ELR (cell line): ENCODE measurements at regions not wholly inside any gene's neighbourhood (a gene's known extent, or its start where the extent isn't known, plus 50 kb on each side); places are given as distances from the start of the nearest gene placed in this dataset.

Experiments used
- DNase-seq: peaks from one replicate; pipeline ENCODE4 v3.0.0-alpha.2; 2015; ENCODE audit warnings: low read depth

DNA sequence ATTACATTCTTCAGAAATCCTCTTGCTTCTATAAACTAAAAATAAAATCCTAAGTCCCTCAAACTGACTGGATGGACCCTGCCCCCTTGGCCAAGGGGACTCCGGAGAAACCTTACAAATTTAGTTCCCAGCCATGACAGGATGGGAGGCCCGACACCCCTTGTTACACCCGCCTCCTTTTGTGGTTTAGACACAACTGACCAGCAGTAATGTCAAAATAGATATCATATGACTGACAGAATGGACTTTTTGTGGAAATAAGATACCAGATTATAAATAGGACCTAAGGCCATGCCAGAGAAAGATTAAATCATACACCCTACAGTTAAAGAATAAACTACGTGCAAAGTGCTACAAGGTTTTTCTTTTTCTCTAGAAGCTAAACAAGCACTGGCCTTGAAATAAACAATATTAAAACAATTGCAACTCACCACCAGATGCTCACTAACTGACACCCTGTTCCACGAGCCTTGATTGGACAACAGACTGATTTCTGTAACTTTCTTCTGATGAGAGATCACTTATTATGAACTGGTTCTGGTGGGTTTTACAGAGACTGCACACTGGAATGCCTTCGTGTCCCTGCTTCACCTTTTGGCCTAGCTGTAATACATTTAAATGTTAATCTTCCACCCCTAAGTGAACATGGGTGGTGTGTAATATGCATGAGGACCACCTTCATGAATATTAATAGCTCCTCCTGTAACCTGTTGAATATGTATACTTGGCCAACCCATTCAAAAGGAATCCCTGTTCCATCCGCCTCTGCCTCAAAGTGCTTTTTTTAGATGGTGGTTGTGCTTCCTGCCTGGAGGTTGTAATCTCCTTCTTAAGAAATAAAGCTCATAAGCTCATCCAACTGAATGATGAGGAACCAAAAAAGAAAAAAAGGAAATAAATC, 99.6 kb downstream of the ODF2L start:
- DNase-seq, result no peak

DNA sequence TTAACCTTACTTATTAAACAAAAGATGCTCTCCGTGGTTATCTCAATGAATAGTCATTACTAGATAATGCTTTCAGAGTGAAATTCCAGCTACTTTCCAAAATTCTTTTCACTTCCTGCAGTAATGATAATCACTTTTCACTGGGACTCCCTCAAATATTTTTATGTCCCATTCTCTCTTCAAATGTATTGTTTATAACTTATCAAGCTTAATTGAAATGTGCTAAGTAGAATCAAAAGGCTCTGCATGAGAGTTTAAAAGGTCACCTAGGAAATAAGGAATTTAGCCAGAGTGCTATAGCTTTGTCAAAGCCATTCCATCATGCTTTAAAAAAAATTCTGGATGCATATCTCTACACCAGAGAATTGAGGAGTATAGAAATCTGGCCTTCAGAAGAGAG, 106.4 kb downstream of the ODF2L start:
- no peak for DNase-seq

DNA sequence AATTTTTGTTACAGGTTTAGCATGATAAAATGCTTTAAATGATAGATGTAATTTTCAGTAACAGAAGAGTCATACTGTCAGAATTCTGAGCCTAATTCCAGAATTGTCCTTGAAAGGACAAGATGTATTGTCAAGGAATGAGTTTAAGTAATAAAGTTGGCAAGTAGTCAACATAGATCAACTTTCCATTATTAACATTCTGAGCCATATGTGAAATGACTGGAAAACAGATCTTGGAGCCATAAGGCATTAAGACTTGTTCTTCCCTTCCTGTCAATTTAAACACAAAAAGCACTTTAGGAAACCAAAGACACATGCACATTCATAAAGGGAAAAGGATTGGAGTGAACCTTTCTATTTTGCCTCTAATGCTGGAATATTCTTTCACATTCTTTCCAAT, 107.0 kb downstream of the ODF2L start:
- DNase-seq, result no peak

DNA sequence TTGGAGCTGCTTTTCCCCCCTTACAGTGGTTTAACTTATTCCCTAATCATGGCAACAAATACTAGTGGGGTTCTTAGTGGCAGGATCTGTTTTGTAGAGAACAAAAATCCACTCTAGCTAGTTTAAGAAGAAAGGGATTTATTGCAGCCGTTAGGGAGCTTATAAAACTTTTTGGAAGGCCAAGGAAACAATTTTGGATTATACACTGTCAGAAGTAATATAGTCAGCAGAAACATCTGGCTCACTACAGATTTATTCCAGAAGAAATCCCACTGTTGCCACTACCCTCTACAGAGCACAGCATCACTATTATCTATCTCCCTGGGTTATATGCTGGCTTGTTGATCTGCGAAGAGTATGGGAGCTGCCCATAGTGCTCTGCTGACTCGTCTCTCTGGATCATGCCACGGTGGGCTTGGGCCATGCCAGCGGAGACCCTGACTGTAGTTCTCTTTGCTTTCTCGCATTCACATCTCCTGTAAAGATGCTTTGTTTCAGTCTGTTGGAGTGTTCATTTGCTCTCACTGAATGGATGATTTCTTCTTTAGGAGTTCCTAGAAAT, 107.5 kb downstream of the ODF2L start:
- DNase-seq, result no peak

DNA sequence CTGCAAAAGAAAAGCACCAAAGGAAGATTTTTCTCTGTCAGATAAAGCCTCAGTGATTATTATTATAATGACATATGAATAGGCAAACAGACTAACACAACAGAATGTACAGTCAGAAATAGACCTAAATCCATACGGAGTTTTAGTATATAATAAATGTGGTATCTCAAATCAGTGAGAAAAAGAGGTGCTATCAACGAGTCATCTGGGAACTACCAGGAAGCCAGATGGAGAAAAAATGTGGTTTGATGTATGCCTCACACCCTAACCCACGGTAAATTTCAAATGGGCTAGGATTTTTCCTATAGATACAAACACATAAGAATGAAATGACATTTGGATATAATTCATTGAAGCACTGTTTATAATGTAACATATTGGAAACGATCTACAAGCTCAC, 110.3 kb downstream of the ODF2L start:
- DNase-seq, result peak; percentile 15

DNA sequence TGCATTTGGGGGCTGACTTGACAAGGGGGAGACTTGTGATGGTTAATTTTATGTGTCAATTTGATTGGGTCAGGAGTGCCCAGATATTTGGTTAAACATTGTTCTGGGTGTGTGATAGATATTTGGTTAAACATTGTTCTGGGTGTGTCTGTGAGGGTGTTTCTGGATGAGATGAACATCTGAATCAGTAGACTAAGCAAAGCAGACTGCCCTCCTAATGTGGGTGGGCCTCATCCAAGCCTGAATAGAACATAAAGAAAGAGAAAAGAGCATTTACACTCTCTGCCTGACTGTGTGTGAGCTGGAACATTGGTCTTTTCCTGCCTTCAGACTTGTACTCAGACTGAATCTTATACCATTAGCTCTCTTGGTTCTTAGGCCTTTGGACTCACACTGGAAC, 113.5 kb downstream of the ODF2L start:
- no peak for DNase-seq

DNA sequence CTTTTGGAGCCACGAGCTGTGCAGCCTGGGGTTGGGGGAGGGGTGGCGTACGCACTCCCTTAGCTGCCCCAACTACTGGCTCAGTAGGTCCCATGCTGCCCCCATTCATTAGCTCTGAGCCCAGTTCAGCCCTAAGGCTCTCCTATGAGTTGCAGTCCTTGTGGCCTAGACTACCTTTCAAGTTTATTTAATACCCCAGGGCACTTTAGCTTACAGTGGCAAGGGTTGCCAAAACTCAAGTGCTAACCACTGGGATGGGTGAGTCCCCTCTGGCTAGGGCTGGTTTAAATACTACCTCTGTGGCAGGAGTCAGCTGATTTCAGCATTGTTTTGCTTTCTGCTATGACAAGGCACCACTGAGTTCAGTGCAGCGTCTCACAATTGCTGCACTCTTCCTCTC, 118.2 kb downstream of the ODF2L start:
- no peak for DNase-seq

DNA sequence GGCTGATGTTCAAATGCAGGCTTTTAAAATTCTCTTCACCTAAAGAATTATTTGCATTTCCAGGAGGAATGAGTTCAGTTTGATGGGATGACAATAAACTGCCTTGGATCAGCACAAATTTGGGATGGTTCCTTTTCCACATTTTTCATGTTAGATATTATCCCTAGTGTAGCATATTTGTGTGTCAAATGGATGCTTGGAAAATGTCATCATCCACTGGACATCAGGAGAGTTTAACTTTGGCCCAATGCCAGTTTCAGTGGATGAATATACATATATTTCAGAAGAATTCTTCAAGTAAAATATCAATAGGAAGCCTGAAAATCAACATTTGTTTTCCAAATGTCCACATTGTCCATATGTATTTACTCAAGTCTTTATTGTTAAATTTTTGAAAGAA, 116.5 kb upstream of the COL24A1 start:
- DNase-seq, result no peak

DNA sequence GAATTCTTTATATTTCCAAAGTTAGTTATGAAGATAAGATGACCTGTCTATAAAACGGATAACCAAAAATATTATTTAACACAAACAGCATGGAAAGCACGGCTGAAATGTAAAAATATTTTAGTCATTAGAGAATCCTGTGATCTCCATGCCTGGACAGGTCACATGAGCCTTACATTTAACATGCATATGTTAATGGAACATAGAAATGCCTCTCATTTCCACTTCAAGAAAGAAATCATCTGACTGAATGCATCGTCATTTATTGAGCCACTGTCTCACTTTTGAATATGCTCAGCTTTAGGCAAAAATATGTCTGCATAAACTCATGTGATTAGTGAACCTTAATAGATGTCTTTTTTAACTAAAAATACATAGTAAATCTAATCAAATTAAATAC, 115.5 kb upstream of the COL24A1 start:
- no peak for DNase-seq

DNA sequence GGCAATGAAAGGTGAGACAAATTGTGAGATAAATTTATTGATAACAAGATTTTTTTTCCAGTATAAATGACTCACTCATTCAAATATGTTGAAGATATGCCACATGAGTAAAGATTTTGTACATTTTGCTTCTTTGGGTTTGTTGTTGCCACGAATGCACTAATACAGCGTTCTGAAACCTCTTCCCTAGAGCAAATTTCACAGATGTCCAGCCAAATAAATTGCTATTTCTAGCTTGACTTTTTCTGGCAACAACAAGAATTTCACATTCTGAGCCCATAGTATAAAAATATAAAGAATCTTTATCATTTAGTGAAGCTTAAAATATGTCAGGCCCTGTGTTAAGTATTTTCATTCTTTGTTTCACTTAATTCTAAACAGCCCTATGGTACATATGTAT, 114.5 kb upstream of the COL24A1 start:
- no peak for DNase-seq

DNA sequence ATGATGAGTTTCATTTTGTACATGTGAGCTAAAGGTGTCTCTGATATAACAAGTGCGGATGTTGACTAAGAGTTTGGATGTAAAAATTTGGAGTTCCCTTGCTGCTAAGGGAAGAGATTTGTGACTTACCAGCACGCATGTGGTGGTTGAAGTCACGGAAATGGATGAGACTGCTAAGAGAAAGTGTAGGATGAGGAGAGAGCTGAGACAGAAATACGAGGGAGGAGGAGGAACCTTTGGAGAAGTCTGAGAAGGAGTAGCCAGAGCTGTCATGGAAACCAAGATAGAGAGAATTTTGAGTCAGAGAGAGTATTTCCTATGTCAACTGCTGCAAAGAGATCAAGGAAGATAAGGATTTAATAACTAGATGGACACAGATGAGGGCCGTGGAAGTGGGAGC, 106.5 kb upstream of the COL24A1 start:
- DNase-seq, result no peak

DNA sequence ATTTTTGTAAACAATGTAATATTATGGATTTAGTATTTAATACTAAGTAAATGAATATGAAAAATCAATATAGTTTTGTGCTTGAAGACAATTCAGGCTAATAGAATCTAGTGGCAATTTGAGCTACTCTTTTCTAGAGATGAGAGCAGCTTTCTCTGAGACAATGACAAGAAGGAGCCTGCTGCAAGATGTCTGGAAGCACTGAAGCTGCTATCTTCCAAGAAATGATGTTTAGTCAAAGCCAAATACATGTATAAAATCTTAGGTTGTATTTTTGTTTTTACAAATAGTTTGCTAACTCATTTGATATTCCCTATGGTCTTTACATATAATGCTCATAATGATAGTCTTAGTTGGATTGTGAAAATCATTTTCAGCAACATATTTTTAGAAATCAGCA, 103.9 kb upstream of the COL24A1 start:
- no peak for DNase-seq

DNA sequence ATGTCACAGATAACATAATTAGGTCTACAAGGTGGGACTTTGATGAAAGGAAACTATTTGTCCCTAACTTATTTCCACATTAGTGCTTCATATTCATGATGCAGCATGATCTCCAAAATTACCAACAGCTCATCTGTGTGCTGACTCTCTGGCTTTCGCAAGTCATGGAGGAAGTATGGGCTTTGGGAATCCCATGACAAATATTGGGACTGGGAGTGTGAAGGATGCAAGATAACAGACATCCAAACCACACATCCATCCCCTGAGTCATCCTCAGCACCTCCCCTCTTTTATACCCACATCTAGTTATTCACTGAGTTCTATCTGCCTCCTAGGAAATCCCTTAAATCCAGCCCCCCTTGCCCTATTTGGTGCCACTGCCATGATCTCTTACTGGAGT, 102.8 kb upstream of the COL24A1 start:
- peak; percentile 43 for DNase-seq

DNA sequence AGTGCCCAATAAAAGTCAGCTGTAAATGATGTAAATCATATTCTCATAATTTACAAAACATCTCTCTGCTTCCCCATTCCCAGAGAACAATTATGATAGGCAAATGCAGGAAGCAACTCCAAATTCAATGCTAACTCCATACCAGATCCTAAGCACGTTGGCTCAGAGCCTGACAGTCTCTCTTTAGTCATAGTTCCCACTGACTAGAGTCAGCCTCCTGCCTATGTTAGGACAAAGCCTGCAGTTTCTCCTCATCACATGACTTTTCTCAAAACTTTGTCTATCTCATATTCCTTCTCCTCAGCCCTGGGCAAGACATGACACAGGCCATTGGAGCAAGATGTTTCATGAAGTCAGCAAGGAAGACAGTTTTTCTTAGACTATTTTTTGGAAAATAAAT, 101.5 kb upstream of the COL24A1 start:
- DNase-seq, result peak; percentile 19

DNA sequence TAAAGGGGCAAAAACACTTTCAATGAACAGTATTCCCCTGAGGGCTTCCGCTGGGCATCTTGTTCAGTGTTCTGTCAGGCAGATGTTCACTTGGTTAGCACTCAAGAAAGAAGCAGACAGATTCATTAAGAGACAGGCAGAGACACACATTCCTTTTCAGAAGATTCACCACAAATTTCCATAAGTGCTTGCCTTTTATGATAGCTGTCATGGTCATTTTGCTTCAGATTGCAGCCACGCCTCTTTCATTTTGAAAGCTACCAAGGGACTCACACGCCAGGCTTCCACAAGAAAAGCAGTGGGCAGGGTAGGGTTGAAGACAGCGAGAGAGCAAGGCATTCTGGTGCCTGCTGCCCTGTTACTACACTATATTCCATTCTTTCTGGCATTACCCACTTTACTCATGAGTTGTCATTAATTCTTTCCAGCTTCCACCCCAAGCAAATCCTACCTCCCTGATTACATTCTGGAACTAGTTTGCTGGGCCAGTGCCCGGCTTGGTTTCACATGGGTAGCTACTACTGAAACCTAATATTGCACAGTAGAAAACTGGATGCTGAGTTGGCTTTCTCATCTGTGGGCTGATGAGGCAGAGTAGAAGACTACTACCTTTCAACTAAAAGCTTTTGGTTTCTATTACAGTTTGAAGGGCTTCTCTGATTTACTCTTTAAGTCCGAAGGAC, 91.2 kb upstream of the COL24A1 start:
- DNase-seq, result no peak

DNA sequence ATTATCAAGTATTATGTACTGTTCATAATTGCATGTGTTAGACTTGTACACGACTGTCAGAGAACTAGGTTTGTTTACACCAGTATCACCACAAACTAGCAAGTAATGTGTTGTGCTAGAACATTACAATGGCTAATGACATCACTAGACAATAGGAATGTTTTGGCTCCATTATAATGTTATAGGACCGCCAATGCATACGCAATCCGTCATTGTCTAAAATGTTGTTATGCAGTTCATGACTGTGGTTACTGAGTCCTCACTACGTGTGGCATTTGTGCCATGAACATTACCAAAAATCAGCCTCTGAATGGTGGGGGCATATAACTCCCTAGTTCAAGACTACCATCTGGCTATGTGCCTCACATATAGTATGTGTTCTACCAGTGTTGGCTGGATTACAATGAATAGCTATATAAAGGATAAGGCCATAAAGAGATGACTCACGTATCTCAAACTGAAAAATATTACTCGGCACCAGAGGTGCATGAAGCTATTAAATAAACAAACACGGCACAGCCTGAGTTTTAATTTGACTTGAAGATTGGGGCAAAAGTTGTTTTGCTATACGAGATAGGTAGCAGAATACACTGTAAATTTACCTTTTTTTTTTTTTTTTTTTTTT, 89.1 kb upstream of the COL24A1 start:
- DNase-seq, result peak; percentile 4

DNA sequence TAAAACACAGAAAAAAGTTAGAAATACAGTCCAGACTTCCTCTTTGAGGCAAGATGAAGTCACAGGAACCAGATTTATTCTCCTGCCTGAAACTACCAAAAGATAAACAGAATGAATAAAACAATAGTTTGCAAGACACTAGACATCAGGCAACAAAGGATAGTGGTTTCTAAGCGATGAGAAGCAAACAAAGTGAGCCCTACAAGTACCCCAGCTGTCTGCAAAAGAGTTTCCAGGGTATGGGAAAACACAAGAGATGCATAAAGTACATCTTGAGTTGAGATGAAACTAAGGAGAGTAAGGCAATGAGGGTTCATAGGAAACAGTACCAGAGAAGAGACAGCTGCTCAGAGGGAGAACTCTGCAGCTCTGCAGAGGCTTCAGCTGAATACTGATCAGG, 83.3 kb upstream of the COL24A1 start:
- no peak for DNase-seq

DNA sequence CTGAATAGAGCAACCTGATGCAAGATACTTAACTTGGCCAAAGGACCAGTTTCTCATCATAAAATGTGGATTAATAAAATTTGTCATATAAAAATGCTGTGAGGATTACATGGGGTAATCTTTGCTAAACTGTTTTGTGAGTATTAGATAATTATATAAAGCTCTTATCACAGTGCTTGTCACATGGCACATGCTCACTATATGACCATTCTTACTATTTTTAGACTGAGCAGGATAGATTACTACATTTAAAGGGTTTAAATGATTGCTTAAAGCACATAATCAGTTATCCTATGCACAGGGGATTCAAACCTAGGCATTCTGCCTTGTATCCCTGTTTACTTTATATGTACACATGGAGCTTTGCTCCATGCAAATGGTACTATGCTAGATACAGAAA, 82.9 kb upstream of the COL24A1 start:
- no peak for DNase-seq

DNA sequence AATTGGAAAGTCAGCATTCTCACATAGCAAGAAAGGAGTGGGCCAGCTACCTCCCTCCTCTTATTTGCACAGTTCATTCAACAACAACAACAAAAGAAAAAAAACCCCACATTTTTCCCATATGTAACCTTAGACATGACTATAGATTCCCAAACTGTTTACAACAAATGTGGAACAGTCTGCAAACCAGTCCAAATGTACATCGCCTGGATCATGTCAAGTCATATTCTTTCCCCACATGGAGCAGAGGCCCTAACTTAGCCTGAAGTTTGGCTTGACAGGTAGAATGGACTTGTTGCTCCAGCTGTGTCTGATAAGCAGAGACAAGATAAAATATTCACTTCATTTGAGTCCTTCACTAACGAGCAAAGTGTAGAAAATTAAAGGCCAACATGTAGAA, 81.7 kb upstream of the COL24A1 start:
- DNase-seq, result no peak

DNA sequence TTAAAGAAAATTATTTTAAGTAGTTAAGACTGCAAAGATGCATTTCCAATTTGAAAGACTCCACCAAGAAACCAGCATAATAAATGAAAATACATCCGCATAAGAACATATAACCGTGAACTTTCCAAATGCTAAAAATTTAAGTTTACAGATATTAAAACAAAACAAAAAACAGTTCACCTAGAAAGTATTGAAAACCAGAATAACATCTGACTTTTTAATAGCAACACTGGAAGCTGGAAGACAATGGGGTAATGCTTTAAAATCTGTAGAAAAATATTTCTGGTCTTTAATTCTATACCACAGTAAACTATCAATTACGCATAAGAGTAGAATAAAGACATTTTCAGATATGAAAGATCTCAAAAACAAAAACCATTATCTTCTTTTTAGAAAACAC, 79.3 kb upstream of the COL24A1 start:
- no peak for DNase-seq

DNA sequence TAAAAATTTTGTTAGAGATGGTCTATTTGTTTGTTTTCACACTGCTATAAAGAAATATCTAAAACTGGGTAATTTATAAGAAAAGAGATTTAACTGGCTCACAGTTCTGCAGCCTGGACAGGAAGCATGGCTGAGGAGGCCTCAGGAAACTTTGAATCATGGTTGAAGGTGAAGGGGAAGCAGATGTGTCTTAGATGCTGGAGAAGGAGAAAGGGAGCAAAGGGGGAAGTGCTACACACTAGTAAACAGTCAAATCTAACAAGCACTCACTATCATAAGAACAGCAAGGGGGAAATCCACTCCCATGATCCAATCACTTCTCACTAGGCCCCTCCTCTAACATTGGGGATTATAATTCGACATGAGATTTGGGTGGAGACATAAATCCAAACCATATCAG, 76.8 kb upstream of the COL24A1 start:
- no peak for DNase-seq

DNA sequence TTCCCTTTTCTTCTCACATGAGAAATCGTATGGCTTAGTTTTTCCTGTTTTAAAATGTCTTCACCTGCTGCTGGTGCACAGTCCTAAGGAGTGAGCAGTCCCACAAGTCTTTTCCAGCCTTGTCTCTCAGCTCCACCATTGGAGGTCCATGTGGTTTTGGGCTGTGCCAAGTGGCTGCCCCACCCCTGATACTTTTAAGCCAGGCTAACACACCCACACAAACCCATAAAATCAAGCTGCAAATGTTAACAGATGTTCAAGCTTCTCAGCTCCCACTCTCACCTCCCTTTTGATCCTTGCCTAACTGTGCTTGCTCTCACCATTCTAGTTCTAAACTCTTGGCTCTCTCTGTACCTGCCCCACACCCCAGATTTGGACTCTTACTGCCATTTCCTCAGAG, 74.5 kb upstream of the COL24A1 start:
- DNase-seq, result no peak

DNA sequence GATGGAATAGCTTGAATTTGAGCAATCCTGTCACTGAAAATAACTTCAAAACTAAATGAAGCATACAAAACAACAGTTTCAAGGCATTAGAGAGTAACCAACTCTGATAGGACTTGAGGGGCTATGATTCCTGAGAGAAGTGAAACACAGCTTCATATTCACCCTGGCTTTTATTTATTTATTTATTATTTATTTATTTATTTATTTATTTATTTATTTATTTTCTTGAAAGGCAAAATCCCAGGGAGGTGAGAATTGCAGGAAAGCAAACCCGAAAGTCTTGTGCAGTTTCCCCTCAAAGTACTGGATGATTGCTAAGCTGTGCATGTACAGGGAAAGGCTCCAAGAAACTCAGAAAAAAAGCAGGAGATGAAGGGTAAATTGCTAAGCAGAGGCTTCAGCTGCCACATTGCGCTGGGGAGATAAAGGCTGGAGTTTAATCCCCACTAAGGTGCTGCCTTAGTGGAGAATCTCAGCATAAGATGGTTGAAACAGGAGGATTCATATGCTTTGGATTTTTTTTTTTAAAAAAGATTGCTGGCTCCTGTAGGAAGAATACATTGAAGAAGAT, 72.9 kb upstream of the COL24A1 start:
- no peak for DNase-seq
